ENCODE measurements at regions not wholly inside any gene's neighbourhood (a gene's known extent, or its start where the extent isn't known, plus 50 kb on each side); places are given as distances from the start of the nearest gene placed in this dataset.
A peak's percentile ranks its signal among the peaks of the same experiment; 100 is the strongest.

- Histone ChIP-seq H3F3A (ENCODE audit: low read length, unreplicated experiment) (no peaks in the 10 kb centered on the region), H3K27ac (ENCODE audit: low read length) (no peak overlapping the region), H3K79me2 (ENCODE audit: low read length) (no peaks in the 10 kb centered on the region), H3K4me2 (ENCODE audit: low read length) (no peak overlapping the region), H2AFZ (ENCODE audit: low read length) (no peak overlapping the region), H3K4me1 (ENCODE audit: insufficient read depth, low read length) (no peaks in the 10 kb centered on the region), H3K36me3 (ENCODE audit: low read depth, low read length) (no peaks in the 10 kb centered on the region), H3K9me3 (ENCODE audit: low read length) (no peaks in the 10 kb centered on the region), H3K4me3 (ENCODE audit: low read length) (no peak overlapping the region), H4K20me1 (ENCODE audit: low read length) (no peaks in the 10 kb centered on the region), H3K9me2 (replicated peaks; ENCODE audit: low read length) (no peaks in the 10 kb centered on the region), H3K27me3 (ENCODE audit: low read length) (peaks cover 26% of the 10 kb centered on the region; the same call in 1 of the 2 replicates), H3K9ac (ENCODE audit: low read length) (no peak overlapping the region)
- DNase-seq = no peak
- no peak for ATAC-seq
- ChIA-PET POLR2A (ENCODE audit: unreplicated experiment) (no interaction called here), CTCF (no interaction called here)
- intact Hi-C loops (cut with micrococcal nuclease) = no loop called here
- BruUV-seq (replicated peaks) = no TSS peak
- TF ChIP-seq EZH2phosphoT487 (IDR thresholded peaks at IDR 0.05; ENCODE audit: borderline replicate concordance, low read length) = no peak
- no peak for TF ChIP-seq EZH2 (IDR thresholded peaks at IDR 0.05; ENCODE audit: low read length, unreplicated experiment)
- no peak for TF ChIP-seq CTCF (conservative IDR thresholded peaks at IDR 0.05; ENCODE audit: low read depth, low read length)
Observed at GRCh38 chr20:12535316-12535715, 473.5 kb upstream of the SPTLC3 start.

- TF ChIP-seq CTCF (conservative IDR thresholded peaks at IDR 0.05; ENCODE audit: low read depth, low read length) (no peak), EZH2 (IDR thresholded peaks at IDR 0.05; ENCODE audit: low read length, unreplicated experiment) (no peak), EZH2phosphoT487 (IDR thresholded peaks at IDR 0.05; ENCODE audit: borderline replicate concordance, low read length) (no peak)
- H3K36me3 ChIP-seq (ENCODE audit: low read depth, low read length) = no peaks in the 10 kb centered on the region
- ChIA-PET CTCF (no interaction called here), POLR2A (ENCODE audit: unreplicated experiment) (no interaction called here)
- no peak overlapping the region for H3K4me3 ChIP-seq (ENCODE audit: low read length)
- no peak overlapping the region for H3K27ac ChIP-seq (ENCODE audit: low read length)
- ATAC-seq = no peak
- H3K4me1 ChIP-seq (ENCODE audit: insufficient read depth, low read length) = no peaks in the 10 kb centered on the region
- H4K20me1 ChIP-seq (ENCODE audit: low read length) = no peaks in the 10 kb centered on the region
- no peaks in the 10 kb centered on the region for H3F3A ChIP-seq (ENCODE audit: low read length, unreplicated experiment)
- no peak overlapping the region for H3K9ac ChIP-seq (ENCODE audit: low read length)
- H3K4me2 ChIP-seq (ENCODE audit: low read length) = no peak overlapping the region
- 0 out of 2 replicates have a peak, but pooled peaks cover 4% of the 10 kb centered on the region for H3K9me3 ChIP-seq (ENCODE audit: low read length)
- no peaks in the 10 kb centered on the region for H3K9me2 ChIP-seq (replicated peaks; ENCODE audit: low read length)
- no TSS peak for BruUV-seq (replicated peaks)
- intact Hi-C loops (cut with micrococcal nuclease) = no loop called here
- no peak for DNase-seq
- H3K27me3 ChIP-seq (ENCODE audit: low read length) = peaks cover 26% of the 10 kb centered on the region; the same call in 1 of the 2 replicates
- H2AFZ ChIP-seq (ENCODE audit: low read length) = no peak overlapping the region
- no peaks in the 10 kb centered on the region for H3K79me2 ChIP-seq (ENCODE audit: low read length)
Observed at GRCh38 chr20:12535770-12536169, 473.0 kb upstream of the SPTLC3 start.

GRCh38 chr20:12554426-12554825 is 454.3 kb upstream of the SPTLC3 start:
- Histone ChIP-seq H3K9ac (ENCODE audit: low read length) (no peak overlapping the region), H3K27ac (ENCODE audit: low read length) (no peak overlapping the region), H3K4me3 (ENCODE audit: low read length) (no peak overlapping the region), H4K20me1 (ENCODE audit: low read length) (no peaks in the 10 kb centered on the region), H3K36me3 (ENCODE audit: low read depth, low read length) (no peaks in the 10 kb centered on the region), H3F3A (ENCODE audit: low read length, unreplicated experiment) (no peaks in the 10 kb centered on the region), H3K9me2 (replicated peaks; ENCODE audit: low read length) (no peaks in the 10 kb centered on the region), H3K79me2 (ENCODE audit: low read length) (no peaks in the 10 kb centered on the region), H2AFZ (ENCODE audit: low read length) (no peak overlapping the region), H3K9me3 (ENCODE audit: low read length) (no peaks in the 10 kb centered on the region), H3K4me2 (ENCODE audit: low read length) (no peak overlapping the region), H3K27me3 (ENCODE audit: low read length) (peaks cover 29% of the 10 kb centered on the region), H3K4me1 (ENCODE audit: insufficient read depth, low read length) (peaks cover 12% of the 10 kb centered on the region)
- DNase-seq = peak; percentile 19
- ATAC-seq = no peak
- intact Hi-C loops (cut with micrococcal nuclease) = no loop called here
- no TSS peak for BruUV-seq (replicated peaks)
- ChIA-PET CTCF (no interaction called here), POLR2A (ENCODE audit: unreplicated experiment) (no interaction called here)
- no peak for TF ChIP-seq CTCF (conservative IDR thresholded peaks at IDR 0.05; ENCODE audit: low read depth, low read length)
- no peak for TF ChIP-seq EZH2 (IDR thresholded peaks at IDR 0.05; ENCODE audit: low read length, unreplicated experiment)
- TF ChIP-seq EZH2phosphoT487 (IDR thresholded peaks at IDR 0.05; ENCODE audit: borderline replicate concordance, low read length) = no peak

All from PC-3 (cell line).